ENCODE measurements at regions not wholly inside any gene's neighbourhood (a gene's known extent, or its start where the extent isn't known, plus 50 kb on each side); places are given as distances from the start of the nearest gene placed in this dataset.

DNA sequence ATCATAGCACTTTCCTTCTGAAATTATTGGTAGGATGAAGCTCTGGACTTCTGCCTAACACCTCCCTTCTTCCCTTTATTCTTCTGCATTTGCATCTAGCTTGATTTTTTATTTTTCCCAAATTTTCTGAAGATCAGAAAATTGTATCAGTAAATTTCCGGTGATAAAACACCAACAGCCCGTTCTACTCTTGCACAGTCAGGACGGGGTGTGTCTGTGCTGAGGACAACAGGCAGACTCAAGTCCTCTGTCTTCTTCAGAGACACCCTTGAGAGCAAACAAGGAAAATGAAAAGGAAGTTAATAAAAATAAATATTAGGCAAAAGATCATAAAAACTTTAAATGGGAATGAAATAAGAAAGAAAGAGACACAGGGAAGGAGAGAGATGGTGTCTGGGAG lies 120.7 kb downstream of the ARL4C start:
- DNase-seq (ENCODE audit: low read depth) = no peak
- TF ChIP-seq, protein P1, sequence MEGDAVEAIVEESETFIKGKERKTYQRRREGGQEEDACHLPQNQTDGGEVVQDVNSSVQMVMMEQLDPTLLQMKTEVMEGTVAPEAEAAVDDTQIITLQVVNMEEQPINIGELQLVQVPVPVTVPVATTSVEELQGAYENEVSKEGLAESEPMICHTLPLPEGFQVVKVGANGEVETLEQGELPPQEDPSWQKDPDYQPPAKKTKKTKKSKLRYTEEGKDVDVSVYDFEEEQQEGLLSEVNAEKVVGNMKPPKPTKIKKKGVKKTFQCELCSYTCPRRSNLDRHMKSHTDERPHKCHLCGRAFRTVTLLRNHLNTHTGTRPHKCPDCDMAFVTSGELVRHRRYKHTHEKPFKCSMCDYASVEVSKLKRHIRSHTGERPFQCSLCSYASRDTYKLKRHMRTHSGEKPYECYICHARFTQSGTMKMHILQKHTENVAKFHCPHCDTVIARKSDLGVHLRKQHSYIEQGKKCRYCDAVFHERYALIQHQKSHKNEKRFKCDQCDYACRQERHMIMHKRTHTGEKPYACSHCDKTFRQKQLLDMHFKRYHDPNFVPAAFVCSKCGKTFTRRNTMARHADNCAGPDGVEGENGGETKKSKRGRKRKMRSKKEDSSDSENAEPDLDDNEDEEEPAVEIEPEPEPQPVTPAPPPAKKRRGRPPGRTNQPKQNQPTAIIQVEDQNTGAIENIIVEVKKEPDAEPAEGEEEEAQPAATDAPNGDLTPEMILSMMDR (conservative IDR thresholded peaks at IDR 0.05; ENCODE audit: low read length) = no peak
- H3K4me3 ChIP-seq (ENCODE audit: low read length) = no peak overlapping the region

DNA sequence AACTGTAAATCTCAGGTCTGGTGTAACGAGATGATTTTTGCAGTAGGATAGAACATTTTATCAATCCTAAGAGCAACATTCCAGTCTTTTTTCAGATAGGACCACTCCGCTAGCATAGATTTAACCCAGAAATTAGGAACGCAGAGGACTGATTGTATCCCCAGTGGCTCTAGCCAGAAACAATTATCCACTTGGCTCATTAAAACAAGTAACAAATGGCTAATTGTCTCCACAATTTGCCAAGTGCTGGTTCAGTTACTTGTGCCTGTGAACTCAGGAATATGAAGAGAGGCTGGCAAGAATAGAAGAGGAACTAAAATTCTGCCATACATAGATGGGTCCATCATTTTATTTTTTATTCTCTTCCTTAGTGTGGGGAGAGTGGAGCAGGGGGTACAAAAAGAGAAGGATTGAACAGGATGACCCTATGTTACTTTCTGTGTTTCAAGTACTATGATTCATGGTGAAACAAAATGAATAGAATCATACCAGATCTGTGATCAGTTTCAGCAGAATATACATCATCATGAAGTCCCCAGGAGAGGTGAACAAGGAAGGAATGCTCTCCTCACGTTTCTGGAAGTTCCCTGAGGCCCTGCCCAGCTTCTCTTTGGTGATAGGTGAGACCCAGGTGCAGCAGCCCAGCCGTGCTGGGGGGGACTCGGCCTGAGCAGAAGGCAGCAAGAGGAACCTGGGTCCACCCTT lies 121.6 kb downstream of the ARL4C start:
- no peak overlapping the region for H3K4me3 ChIP-seq (ENCODE audit: low read length)
- no peak for DNase-seq (ENCODE audit: low read depth)
- TF ChIP-seq, protein P1 (conservative IDR thresholded peaks at IDR 0.05; ENCODE audit: low read length) = no peak

- TF ChIP-seq, protein P1 (conservative IDR thresholded peaks at IDR 0.05; ENCODE audit: low read length) = no peak
- no peak for DNase-seq (ENCODE audit: low read depth)
- H3K4me3 ChIP-seq (ENCODE audit: low read length) = no peak overlapping the region
Observed at GRCh38 chr2:234374736-234375135, 122.1 kb downstream of the ARL4C start.

GRCh38 chr2:234374150-234374508 lies 122.8 kb downstream of the ARL4C start:
- no peak overlapping the region for H3K4me3 ChIP-seq (ENCODE audit: low read length)
- TF ChIP-seq, protein P1 (conservative IDR thresholded peaks at IDR 0.05; ENCODE audit: low read length) = no peak
- no peak for DNase-seq (ENCODE audit: low read depth)

DNA sequence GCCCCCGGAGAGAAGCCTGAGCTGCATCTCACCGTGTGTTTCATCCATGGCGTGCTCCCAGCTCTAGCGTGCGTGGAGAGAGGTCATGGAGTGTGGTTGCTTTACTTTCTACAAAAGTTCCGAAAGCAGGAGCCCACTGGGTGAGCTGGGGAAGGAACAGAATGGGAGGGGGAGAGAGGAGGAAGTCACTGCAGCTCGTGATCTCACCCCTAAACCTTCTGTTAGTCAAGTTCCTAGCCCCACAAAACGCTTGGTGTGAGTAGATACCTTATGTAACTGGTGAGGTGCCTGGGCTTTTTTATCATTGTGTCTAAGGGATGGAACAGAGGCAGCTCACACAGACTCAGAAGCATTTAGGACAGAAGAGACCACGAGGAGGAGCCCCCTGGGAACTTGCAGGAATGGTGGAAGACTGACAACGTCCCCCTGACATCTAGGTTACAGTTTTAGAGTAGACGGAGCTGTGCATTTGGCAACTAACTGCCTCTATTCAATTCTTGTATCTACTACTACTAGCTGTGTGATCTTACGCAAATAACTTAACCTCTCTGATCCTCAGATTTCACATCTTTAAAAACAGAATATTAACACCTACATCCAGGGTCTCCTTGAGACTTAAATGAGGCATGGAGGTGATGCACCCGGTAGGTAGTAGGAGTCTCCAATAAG lies 123.3 kb downstream of the ARL4C start:
- TF ChIP-seq, protein P1 (conservative IDR thresholded peaks at IDR 0.05; ENCODE audit: low read length) = no peak
- H3K4me3 ChIP-seq (ENCODE audit: low read length) = no peak overlapping the region
- no peak for DNase-seq (ENCODE audit: low read depth)

DNA sequence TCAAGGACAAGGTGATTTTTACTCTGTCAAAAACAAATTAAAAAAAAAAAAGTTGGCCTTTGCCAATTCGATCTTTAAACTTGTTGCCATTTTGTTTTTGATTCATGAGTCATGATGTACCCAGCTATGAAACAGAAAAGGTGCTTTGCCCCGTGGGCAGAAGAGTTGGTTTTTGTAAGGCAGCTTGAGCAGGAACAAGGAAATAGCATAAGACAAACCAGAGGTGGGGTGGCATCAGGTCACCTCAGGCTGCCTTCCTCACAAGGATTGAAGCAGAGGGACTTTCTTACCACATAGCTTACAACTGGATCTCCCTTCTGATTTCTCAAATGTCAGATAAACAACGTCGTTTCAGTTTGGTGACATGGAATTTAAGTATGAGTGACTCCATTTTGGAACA lies 123.8 kb downstream of the ARL4C start:
- DNase-seq (ENCODE audit: low read depth) = no peak

More for the DNA sequence above, 123.8 kb downstream of the ARL4C start:
- TF ChIP-seq, protein P1 (conservative IDR thresholded peaks at IDR 0.05; ENCODE audit: low read length) = no peak
- H3K4me3 ChIP-seq (ENCODE audit: low read length) = no peak overlapping the region

Data from AG10803 (cell line).